Kidney (tissue), 13 donors: ENCODE measurements at regions not wholly inside any gene's neighbourhood (a gene's known extent, or its start where the extent isn't known, plus 50 kb on each side); places are given as distances from the start of the nearest gene placed in this dataset.

ENCODE experiments used
- DNase-seq, 5 donors: peaks; one replicate each; pipeline ENCODE4 v3.0.0-alpha.2; 2013 to 2020
- FAIRE-seq: peaks from 2 replicates; lab custom pipeline; 2012; peaks lifted over from hg19 to GRCh38; lab: Jason Lieb, UNC
- H3K27ac ChIP-seq, 2 donors: one replicate each; pipeline ENCODE4 v1.7.0; 2013; ENCODE audit warnings: low read depth in 2 of 2, low read length in 2 of 2, inconsistent platforms in 1 of 2
- H3K27me3 ChIP-seq: one replicate; pipeline ENCODE4 v1.7.1; 2013; ENCODE audit warnings: low read length, inconsistent platforms; ENCODE audit not compliant: control insufficient read depth, insufficient read depth
- H3K36me3 ChIP-seq, 3 donors: one replicate each; pipeline versions ENCODE4 v1.7.0 to v1.7.1; 2013; ENCODE audit warnings: low read length in 3 of 3, control low read depth in 1 of 3, inconsistent platforms in 1 of 3; ENCODE audit not compliant: insufficient read depth in 3 of 3, control insufficient read depth in 2 of 3
- H3K4me1 ChIP-seq, 3 donors: one replicate each; pipeline versions ENCODE4 v1.7.0 to v1.7.1; 2013; ENCODE audit warnings: low read length in 3 of 3, inconsistent platforms in 1 of 3, low read depth in 1 of 3; ENCODE audit not compliant: control insufficient read depth in 2 of 3, insufficient read depth in 2 of 3
- H3K4me3 ChIP-seq, 3 donors: one replicate each; pipeline versions ENCODE4 v1.7.0 to v1.8.1; 2013; ENCODE audit warnings: low read length in 3 of 3, control low read depth in 1 of 3, inconsistent platforms in 1 of 3
- H3K9ac ChIP-seq, 3 donors: one replicate each; pipeline versions ENCODE4 v1.7.0 to v1.7.1; 2013; ENCODE audit warnings: low read length in 3 of 3, control low read depth in 1 of 3, inconsistent platforms in 1 of 3
- H3K9me3 ChIP-seq, 3 donors: one replicate each; pipeline versions ENCODE4 v1.7.0 to v1.7.1; 2013; ENCODE audit warnings: low read length in 3 of 3, control low read depth in 1 of 3, inconsistent platforms in 1 of 3; ENCODE audit not compliant: control insufficient read depth in 2 of 3, insufficient read depth in 1 of 3
- CTCF ChIP-seq: IDR thresholded peaks from 3 replicates; pipeline ENCODE4 v1.5.1; 2012; ENCODE audit warnings: mild to moderate bottlenecking, moderate library complexity, borderline replicate concordance; ENCODE audit not compliant: insufficient read depth; ENCODE audit errors: extremely low read depth
- intact Hi-C: fragments of 100-400 bp; cut with DNase I; formaldehyde crosslinking; loops from one replicate; pipeline ENCODE4 v1.11.1; 2022
- donor health status: control.
- donor health status: control.
- donor health status: control.
- donor health status: control.
- donor health status: control.
- donor health status: DM: yes; HTN: yes; CAD: no.
- donor health status: Normal renal cell carcinoma (clear cell type).

- Histone ChIP-seq H3K27me3 (no peaks in the 10 kb centered on the region), H3K4me3 (no peak overlapping the region), H3K9me3 (no peaks in the 10 kb centered on the region), H3K36me3 (no peaks in the 10 kb centered on the region), H3K27ac (no peak overlapping the region), H3K9ac (no peak overlapping the region), H3K4me1 (no peaks in the 10 kb centered on the region)
- TF ChIP-seq CTCF = no peak
- FAIRE-seq = no peak
- no peak for DNase-seq
- intact Hi-C loops = no loop called here
Observed at GRCh38 chr21:35942211-35943144, 117.8 kb downstream of the SETD4 start.

GRCh38 chr21:35940074-35940927 lies 120.0 kb downstream of the SETD4 start:
- TF ChIP-seq CTCF = peak; percentile 66
- FAIRE-seq (peak; percentile 86), DNase-seq (peak in 4 of 5 donors; percentile 45 to 86 (median 70))
- Histone ChIP-seq H3K4me3 (peak overlapping the region in 1 of 3 donors; percentile 42), H3K9ac (no peak overlapping the region), H3K4me1 (no peaks in the 10 kb centered on the region), H3K27ac (no peak overlapping the region), H3K36me3 (no peaks in the 10 kb centered on the region), H3K9me3 (no peaks in the 10 kb centered on the region), H3K27me3 (no peaks in the 10 kb centered on the region)
- intact Hi-C loops = no loop called here

GRCh38 chr21:35938446-35938845 lies 121.9 kb downstream of the SETD4 start:
- H3K4me3 ChIP-seq = no peak overlapping the region
- intact Hi-C loops = no loop called here
- H3K9ac ChIP-seq = no peak overlapping the region
- DNase-seq (no peak), FAIRE-seq (no peak)
- no peaks in the 10 kb centered on the region for H3K9me3 ChIP-seq
- H3K36me3 ChIP-seq = no peaks in the 10 kb centered on the region
- H3K27me3 ChIP-seq = no peaks in the 10 kb centered on the region
- H3K27ac ChIP-seq = no peak overlapping the region
- H3K4me1 ChIP-seq = no peaks in the 10 kb centered on the region
- TF ChIP-seq CTCF = no peak
